Fibroblast of skin of left quadriceps (primary cell): ENCODE measurements at regions not wholly inside any gene's neighbourhood (a gene's known extent, or its start where the extent isn't known, plus 50 kb on each side); places are given as distances from the start of the nearest gene placed in this dataset.

Experiments used
- DNase-seq, 2 experiments: peaks; one replicate each; pipeline ENCODE4 v3.0.0-alpha.2; 2013; ENCODE audit warnings: low read depth in 2 of 2

DNA sequence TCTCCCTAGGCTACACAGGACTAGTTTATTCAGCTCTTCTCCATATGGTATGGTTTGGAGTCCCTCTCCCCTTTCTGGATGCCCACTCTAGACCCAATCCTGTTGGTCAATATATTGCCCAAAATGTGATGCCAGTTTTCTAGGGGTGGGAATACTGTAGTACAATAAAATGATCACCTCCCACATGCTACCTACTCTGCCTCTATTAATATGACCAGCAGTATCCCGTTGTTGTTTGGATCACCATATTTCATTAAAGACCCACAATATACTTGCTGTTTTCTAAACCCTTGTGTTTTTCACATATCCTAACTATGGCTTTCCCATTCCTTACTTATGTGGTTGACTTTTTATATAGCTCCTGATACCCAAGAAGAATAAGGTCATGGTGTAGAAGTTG, 95.9 kb upstream of the IGSF21 start:
- no peak for DNase-seq

GRCh38 chr1:18012686-18013085, 94.9 kb upstream of the IGSF21 start:
- DNase-seq: no peak

GRCh38 chr1:18013216-18013615, 94.4 kb upstream of the IGSF21 start:
- DNase-seq: no peak

DNA sequence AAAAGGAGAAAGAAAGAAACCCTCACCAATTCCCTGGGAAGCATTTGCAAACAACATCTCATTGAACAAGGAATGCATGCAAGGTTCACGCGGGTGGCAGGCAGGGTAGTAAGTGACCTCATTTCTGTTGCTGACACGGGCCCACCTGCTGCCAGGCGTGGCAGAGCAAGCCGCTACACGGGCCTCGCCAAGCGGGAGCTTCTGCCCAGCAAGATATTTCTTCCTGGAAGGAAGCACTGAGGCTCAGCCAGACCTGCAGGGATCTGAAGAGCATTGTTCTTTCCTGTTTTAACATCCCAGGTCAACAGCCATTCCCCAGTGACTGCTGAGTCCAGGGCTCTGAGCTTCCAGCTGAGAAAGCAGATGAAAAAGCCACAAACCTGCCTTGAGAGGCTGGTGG, 91.9 kb upstream of the IGSF21 start:
- DNase-seq: no peak

- DNase-seq: no peak
These were observed 89.2 kb upstream of the IGSF21 start for GRCh38 chr1:18018366-18018765.

DNA sequence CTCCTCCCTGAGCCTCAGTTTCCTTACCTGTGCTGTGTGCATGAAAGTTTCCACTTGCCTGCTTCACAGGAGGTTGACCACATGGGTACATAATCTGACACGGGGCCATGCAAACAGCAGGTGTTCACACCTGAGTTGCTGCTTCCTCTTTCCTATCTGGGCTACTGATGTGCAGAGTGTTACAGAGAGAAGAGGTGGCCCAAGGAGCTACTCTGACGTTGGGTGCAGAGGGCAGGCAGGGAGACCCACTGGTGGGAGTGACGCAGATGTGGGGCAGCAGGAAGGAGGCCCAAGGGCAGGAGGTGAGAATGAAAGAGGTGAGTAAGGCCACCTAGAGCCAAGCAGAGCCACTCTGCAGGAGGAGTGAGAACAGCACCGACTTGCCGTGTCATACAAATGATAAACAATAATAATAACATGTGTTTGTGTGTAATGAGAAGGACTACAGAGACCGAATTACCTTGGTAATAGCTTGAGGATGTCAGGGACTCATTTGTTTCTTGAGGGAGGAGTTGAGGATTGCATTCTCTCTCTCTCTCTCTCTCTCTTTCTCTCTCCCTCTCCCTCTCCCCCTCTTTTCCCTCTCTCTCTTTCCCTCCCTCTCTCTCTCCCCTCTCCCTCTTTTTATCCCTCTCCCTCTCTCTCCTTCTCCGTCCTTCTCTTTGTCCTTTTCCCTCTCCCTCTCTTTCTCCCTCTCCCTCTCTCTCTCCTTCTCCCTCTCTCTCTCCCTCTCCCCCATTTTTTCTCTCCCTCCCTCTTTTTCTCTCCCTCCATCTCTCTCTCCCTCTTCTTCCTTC, 87.4 kb upstream of the IGSF21 start:
- DNase-seq: no peak

GRCh38 chr1:18021242-18021641, 86.4 kb upstream of the IGSF21 start:
- DNase-seq: no peak

- no peak for DNase-seq
These were observed 75.3 kb upstream of the IGSF21 start for GRCh38 chr1:18032172-18032859.

GRCh38 chr1:18035145-18035544, 72.5 kb upstream of the IGSF21 start:
- no peak for DNase-seq

- DNase-seq: no peak
These were observed 69.9 kb upstream of the IGSF21 start for GRCh38 chr1:18037651-18038050.

DNA sequence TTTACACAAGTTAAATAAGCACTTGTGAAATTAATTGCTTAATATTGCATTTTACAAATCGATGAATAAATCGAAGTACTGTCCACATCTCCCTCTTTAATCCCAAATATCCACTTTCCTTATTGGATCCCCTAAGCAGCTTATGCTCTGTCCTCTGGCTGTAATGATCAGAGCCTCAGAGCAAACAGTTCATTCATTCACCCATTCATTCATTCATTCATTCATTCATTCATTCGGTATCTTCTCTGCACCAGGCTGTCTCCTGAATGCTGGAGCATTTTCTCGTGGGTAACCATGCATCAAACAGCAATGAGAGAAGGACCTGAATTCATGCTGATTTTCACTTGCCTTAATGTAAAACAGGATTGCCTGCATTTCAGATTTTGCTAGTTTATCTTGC, 69.5 kb upstream of the IGSF21 start:
- no peak for DNase-seq

DNA sequence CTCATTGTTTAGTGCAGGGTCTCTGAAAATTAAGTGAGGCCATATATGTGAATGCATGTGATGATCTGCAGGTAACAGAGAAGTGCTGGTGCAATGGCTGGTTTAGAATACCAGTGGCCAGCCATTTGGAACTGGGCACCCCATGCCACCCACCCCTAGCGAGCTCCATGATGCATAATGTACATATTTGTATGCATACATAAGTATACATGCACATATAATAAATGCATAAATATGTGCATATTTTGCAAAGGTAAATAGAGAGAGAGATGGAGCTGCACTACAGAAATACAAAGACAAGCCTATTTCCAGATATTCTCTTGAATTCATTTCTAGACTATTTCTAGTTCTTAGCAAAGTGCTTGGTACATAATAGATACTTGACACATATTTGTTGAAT, 68.5 kb upstream of the IGSF21 start:
- DNase-seq: no peak

GRCh38 chr1:18041102-18041501, 66.5 kb upstream of the IGSF21 start:
- DNase-seq: no peak

DNA sequence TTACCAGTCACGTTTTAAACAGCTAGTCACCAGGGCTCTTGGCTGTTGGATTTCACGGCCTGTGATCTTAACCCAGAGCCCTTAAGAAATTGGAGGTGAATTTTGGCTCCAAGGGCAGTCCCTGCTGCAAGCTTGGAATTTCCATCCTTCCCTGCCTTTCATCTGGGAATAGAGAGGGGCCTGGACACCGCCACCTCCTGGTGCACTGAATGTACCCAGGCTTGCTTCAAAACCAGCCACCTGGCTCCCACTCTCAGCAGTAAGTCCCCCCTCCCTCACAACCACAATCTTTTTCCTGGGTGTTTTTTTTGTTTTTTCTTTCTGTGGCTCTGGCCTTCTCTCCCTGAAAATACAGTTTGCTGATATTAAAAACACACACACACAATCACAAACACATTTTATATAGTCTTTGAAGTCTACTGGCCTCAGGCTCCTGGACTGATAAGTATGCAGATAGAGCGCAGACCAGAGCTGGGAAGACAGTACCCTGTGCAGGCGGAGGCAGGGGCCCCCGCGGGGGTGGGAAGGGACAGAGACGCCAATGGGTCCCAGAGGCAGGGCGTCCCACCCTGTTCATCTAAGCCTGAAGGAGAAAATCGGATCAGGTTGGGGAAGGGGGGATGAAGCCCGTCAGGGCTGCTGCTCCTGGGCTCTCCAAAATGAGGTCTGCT, 65.8 kb upstream of the IGSF21 start:
- DNase-seq: no peak

DNA sequence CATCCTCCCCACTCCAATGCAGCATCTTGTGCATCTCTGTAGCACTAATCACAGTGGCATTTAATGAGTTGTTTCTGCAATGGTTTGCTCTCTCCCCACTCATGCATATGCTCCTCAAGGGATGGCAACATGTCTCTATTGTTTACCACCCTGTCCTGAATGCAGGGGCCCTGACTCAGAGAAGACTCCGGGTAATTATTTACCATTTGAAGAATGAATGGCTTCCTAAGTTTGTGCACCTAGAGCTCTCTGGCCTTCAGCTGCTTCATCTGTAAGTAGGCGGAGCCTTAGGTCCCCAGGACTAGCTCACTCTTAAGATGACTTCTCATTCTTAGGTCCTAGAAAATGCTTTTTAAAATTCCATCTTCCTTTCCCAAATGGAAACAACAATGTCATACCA, 63.7 kb upstream of the IGSF21 start:
- DNase-seq: no peak

GRCh38 chr1:18045203-18045602, 62.4 kb upstream of the IGSF21 start:
- no peak for DNase-seq

- no peak for DNase-seq
These were observed 62.0 kb upstream of the IGSF21 start for GRCh38 chr1:18045621-18046020.

DNA sequence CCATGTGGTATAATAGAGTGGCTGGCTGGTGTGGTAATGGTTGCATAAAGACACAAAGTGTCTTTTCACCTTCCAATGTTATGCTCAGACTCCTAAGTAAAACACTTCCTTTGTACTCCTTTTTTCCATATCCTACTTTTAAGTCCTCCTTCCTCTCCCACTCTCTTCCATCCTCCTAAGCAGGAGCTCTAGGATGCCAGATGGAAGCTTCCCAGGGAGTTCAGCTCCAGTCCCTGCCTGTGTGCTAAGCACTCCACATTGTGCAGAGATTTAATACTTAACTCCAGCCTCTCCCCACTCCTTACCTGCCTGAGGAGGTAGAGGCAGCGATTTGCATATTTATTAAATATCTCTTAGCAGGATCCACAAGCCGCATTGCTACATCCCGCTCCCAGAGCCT, 60.5 kb upstream of the IGSF21 start:
- DNase-seq: no peak

GRCh38 chr1:18049228-18049627, 58.4 kb upstream of the IGSF21 start:
- DNase-seq: no peak

DNA sequence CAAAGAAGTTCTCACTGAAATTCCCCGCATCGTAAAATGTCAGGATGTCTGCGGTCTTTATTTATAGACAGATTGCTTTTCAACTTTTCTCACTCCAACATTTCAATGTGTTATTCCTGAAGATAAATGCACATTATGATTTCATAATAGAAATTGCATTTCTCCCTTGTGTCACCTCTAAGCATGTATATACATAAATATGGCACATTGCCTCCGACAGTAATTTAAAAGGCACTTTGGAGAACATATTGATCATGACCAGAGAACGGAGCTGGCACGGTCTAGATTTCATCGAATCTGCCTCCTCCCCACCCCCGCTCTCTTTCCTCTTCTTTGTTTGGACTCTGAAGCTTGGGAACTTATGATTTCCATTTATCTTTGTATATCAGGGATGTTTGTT, 54.9 kb upstream of the IGSF21 start:
- no peak for DNase-seq

- DNase-seq: no peak
These were observed 52.4 kb upstream of the IGSF21 start for GRCh38 chr1:18055156-18055555.

GRCh38 chr1:18056545-18056944, 51.1 kb upstream of the IGSF21 start:
- no peak for DNase-seq

- no peak for DNase-seq
These were observed 50.0 kb upstream of the IGSF21 start for GRCh38 chr1:18057623-18058022.
